ENCODE measurements at regions not wholly inside any gene's neighbourhood (a gene's known extent, or its start where the extent isn't known, plus 50 kb on each side); places are given as distances from the start of the nearest gene placed in this dataset.

DNA sequence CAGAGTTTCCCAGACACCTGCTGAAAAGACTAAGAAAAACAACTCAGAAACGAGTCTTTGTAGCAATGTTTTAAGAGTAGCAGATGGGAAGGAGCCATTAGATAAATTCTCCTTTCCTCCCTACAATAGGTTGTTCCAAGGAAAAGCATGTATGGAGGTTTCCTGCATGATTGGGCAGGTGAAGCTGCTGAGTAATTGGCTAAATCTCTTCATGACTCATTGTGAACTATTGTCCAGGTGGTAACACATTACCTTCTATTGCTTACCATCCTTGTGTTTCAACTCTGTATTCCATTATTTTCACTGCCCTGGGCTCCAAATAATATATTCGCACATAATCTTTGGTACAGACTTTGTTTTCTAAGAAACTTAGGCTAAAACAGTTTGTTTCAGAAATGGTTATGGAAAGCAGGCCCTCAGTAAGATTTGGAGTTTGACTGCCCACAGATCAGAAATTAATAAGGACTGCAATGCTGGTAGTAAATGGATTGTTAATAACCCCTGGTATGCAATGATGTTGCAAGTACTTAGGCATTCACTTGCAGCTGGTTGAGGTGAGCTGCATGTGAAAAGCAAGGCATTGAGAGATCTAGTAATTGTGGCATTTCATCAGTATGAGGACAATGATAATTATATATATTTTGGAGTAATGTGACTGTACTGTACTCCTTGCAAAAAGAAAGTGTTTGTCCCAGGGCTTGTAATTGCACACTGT, 281.4 kb upstream of the VLDLR start:
- Mint-ChIP-seq H3K4me3 (no peak overlapping the region), H3K36me3 (ENCODE audit: low read depth) (no peaks in the 10 kb centered on the region), H3K4me1 (peaks cover 43% of the 10 kb centered on the region), H3K27me3 (ENCODE audit: low read depth) (no peaks in the 10 kb centered on the region), H3K27ac (no peak overlapping the region), H3K9me3 (peaks cover 3% of the 10 kb centered on the region)
- TF ChIP-seq, protein P1, sequence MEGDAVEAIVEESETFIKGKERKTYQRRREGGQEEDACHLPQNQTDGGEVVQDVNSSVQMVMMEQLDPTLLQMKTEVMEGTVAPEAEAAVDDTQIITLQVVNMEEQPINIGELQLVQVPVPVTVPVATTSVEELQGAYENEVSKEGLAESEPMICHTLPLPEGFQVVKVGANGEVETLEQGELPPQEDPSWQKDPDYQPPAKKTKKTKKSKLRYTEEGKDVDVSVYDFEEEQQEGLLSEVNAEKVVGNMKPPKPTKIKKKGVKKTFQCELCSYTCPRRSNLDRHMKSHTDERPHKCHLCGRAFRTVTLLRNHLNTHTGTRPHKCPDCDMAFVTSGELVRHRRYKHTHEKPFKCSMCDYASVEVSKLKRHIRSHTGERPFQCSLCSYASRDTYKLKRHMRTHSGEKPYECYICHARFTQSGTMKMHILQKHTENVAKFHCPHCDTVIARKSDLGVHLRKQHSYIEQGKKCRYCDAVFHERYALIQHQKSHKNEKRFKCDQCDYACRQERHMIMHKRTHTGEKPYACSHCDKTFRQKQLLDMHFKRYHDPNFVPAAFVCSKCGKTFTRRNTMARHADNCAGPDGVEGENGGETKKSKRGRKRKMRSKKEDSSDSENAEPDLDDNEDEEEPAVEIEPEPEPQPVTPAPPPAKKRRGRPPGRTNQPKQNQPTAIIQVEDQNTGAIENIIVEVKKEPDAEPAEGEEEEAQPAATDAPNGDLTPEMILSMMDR (IDR thresholded peaks at IDR 0.05; ENCODE audit: unreplicated experiment in 3 of 3), result no peak

DNA sequence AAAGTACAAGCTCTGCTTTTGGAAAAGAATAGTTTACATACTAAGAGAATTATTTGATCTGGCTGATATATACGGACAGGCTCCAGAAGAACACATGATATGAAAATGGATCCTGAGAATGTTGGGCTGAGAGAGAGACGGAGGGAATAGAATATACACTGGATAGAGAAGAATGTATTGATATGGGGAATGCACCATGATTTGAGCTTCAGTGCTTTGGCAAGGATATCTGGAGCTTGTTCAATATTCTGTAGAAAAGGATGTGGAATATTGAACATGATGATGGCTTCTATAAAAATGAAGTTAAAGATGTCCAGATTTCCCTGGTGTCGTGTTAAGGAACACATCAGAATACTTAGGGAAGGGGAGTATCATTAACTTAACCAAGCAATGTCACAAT, 280.5 kb upstream of the VLDLR start:
- H3K27ac Mint-ChIP-seq, result no peak overlapping the region
- no peaks in the 10 kb centered on the region for H3K27me3 Mint-ChIP-seq (ENCODE audit: low read depth)
- no peaks in the 10 kb centered on the region for H3K36me3 Mint-ChIP-seq (ENCODE audit: low read depth)
- TF ChIP-seq, protein P1 (IDR thresholded peaks at IDR 0.05; ENCODE audit: unreplicated experiment in 3 of 3), result no peak
- H3K4me1 Mint-ChIP-seq, result peaks cover 34% of the 10 kb centered on the region
- no peak overlapping the region for H3K4me3 Mint-ChIP-seq
- H3K9me3 Mint-ChIP-seq, result peaks cover 3% of the 10 kb centered on the region

DNA sequence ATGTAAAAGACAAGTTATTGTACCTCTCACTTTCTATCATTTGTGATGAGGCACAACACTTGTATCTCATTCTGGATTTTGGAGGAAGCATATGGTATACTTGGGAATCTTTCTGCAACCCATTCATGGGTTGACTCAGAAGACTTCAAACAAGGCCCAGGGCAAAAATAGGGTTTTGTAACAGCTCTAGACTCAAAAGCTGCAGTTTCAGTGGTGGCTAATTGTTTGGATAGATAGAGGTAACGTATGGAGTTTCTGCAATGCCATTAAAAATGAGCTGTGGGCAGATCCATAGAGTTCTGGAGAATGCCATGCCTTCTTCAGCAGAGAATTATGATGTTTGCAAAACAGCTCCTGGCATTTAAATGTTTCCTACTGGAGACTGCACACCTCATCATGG, 279.6 kb upstream of the VLDLR start:
- no peak overlapping the region for H3K4me3 Mint-ChIP-seq
- no peak overlapping the region for H3K27ac Mint-ChIP-seq
- TF ChIP-seq, protein P1 (IDR thresholded peaks at IDR 0.05; ENCODE audit: unreplicated experiment in 3 of 3), result no peak
- no peaks in the 10 kb centered on the region for H3K27me3 Mint-ChIP-seq (ENCODE audit: low read depth)
- peaks cover 27% of the 10 kb centered on the region for H3K4me1 Mint-ChIP-seq
- peaks cover 5% of the 10 kb centered on the region for H3K9me3 Mint-ChIP-seq
- H3K36me3 Mint-ChIP-seq (ENCODE audit: low read depth), result no peaks in the 10 kb centered on the region

DNA sequence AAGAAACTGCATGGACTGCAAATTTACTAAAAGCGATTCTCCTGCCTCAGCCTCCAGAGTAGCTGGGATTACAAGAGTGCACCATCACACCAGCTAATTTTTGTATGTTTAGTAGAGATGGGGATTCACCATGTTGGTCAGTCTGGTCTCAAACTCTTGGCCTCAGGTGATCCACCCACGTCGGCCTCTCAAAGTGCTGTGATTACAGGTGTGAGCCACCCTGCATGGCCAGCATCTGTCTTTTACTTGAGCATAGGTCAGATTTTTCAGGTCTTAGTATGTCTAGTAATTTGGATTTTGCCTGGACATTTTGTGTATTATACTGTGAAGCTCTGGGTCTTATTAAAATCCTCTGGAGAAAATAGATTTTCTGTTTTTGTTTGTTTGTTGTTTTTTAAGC, 277.8 kb upstream of the VLDLR start:
- H3K27me3 Mint-ChIP-seq (ENCODE audit: low read depth), result no peaks in the 10 kb centered on the region
- H3K27ac Mint-ChIP-seq, result no peak overlapping the region
- peaks cover 15% of the 10 kb centered on the region for H3K4me1 Mint-ChIP-seq
- H3K36me3 Mint-ChIP-seq (ENCODE audit: low read depth), result no peaks in the 10 kb centered on the region
- TF ChIP-seq, protein P1 (IDR thresholded peaks at IDR 0.05; ENCODE audit: unreplicated experiment in 3 of 3), result no peak
- H3K4me3 Mint-ChIP-seq, result no peak overlapping the region
- peaks cover 13% of the 10 kb centered on the region for H3K9me3 Mint-ChIP-seq

DNA sequence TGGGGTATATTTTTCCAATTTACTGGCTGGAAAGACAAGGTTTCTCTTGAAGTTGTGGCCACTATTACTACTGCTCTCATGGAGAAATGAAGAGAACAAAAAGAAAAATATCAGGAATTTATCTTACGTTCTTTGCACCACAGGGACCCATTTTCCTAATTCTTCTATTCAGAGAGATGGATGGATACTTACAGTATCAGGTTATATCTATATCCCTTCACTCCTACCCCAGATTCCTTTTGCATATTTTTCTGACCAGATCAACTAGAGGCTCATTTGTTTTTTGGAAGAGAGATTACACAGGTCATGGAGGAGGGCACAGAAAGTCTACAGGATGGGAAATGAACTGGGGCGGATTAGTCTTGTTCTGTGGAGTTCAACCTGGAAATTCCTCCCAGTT, 277.2 kb upstream of the VLDLR start:
- Mint-ChIP-seq H3K27me3 (ENCODE audit: low read depth) (no peaks in the 10 kb centered on the region), H3K4me3 (no peak overlapping the region), H3K9me3 (peaks cover 16% of the 10 kb centered on the region), H3K36me3 (ENCODE audit: low read depth) (no peaks in the 10 kb centered on the region), H3K27ac (peak overlapping the region in 2 of 3 experiments; percentile 5 to 6), H3K4me1 (peaks cover 11% of the 10 kb centered on the region)
- TF ChIP-seq, protein P1 (IDR thresholded peaks at IDR 0.05; ENCODE audit: unreplicated experiment in 3 of 3), result no peak

DNA sequence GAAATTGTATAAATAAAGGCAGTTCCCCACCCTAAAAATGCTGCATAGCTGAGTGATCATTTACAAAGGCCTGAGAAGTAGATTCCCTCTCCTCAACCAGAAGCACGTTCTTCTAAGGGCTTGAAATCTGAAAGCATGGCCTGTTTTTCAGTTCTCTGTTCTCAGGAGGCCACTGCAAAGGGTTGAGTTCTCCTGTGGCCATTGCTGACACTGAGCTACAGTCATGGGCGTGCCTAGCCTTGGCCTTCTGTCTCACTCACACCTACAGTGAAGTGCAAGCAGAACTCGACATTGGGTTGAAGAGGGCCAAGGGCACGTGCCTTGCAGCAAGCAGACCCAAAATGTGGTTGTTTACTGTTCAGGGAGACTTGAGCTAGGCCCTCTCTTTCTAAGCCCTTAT, 276.6 kb upstream of the VLDLR start:
- Mint-ChIP-seq H3K27ac (no peak overlapping the region), H3K27me3 (ENCODE audit: low read depth) (no peaks in the 10 kb centered on the region), H3K9me3 (peaks cover 21% of the 10 kb centered on the region), H3K36me3 (ENCODE audit: low read depth) (no peaks in the 10 kb centered on the region), H3K4me3 (no peak overlapping the region), H3K4me1 (peaks cover 11% of the 10 kb centered on the region)
- TF ChIP-seq, protein P1 (IDR thresholded peaks at IDR 0.05; ENCODE audit: unreplicated experiment in 3 of 3), result no peak

Data from nephron (organoid).